ENCODE measurements at regions not wholly inside any gene's neighbourhood (a gene's known extent, or its start where the extent isn't known, plus 50 kb on each side); places are given as distances from the start of the nearest gene placed in this dataset.
"Not testable (repeated sequence)": the region's sequence is repeated elsewhere in the genome, so short reads cannot be mapped to it uniquely, and the experiment has no call there.

DNA sequence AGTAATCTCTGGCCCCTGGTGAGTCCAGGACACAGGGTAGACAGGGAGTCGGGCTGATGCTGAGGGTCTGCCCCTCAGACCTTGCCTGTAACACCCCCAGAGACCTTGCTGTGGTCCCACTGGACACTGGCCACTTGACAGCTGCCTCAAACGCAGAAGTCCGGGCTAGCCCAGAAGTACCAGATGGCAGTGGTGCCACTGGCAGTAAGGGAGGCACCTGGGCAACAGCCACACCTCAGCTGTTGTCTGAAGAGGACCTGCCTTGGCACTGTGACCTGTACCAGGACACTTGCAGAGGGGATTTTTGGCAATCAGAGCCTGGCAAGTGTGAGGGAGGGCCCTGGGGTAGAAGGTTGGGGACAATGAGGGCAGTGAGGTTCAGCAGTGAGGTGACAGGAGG, 63.3 kb upstream of the UXT start:
- Histone ChIP-seq H3K27me3 (ENCODE audit: control insufficient read depth, insufficient read depth, low read length) (no peaks in the 10 kb centered on the region), H3K4me3 (replicated peaks in 1 of 4; ENCODE audit: control extremely low read depth in 1 of 4, insufficient read depth in 1 of 4, low read depth in 3 of 4, low read length in 4 of 4) (no peak overlapping the region), H3K9ac (ENCODE audit: insufficient read depth, low read length) (no peak overlapping the region), H4K20me1 (ENCODE audit: control insufficient read depth, extremely low read depth, insufficient read depth, low read length) (no peaks in the 10 kb centered on the region), H3K4me2 (ENCODE audit: extremely low read depth, insufficient read depth, low read length) (no peak overlapping the region), H3K27ac (ENCODE audit: insufficient read depth, low read length) (no peak overlapping the region), H3K79me2 (ENCODE audit: control insufficient read depth, insufficient read depth, low read length) (no peaks in the 10 kb centered on the region), H3K4me1 (ENCODE audit: control insufficient read depth, extremely low read depth, insufficient read depth, low read length) (no peaks in the 10 kb centered on the region), H2AFZ (ENCODE audit: low read length) (no peak overlapping the region), H3K9me3 (ENCODE audit: control insufficient read depth, insufficient read depth, low read depth, low read length) (no peaks in the 10 kb centered on the region), H3K36me3 (ENCODE audit: control insufficient read depth, insufficient read depth, low read length) (no peaks in the 10 kb centered on the region)
- TF ChIP-seq EZH2 (IDR thresholded peaks at IDR 0.05; ENCODE audit: low read length, missing control alignments) = no peak
- no peak for TF ChIP-seq CTCF (conservative IDR thresholded peaks at IDR 0.05 in 1 of 2, IDR thresholded peaks at IDR 0.05 in 1 of 2; ENCODE audit: low read depth in 1 of 2, low read length in 2 of 2)
- no peak for DNase-seq (ENCODE audit: low read depth in 2 of 2)

- not testable (repeated sequence) for H3K36me3 ChIP-seq (ENCODE audit: control insufficient read depth, insufficient read depth, low read length); H3K27me3 ChIP-seq (ENCODE audit: control insufficient read depth, insufficient read depth, low read length); H3K9me3 ChIP-seq (ENCODE audit: control insufficient read depth, insufficient read depth, low read depth, low read length); H3K4me2 ChIP-seq (ENCODE audit: extremely low read depth, insufficient read depth, low read length); H3K4me1 ChIP-seq (ENCODE audit: control insufficient read depth, extremely low read depth, insufficient read depth, low read length); H3K4me3 ChIP-seq (replicated peaks in 1 of 4; ENCODE audit: control extremely low read depth in 1 of 4, insufficient read depth in 1 of 4, low read depth in 3 of 4, low read length in 4 of 4); H4K20me1 ChIP-seq (ENCODE audit: control insufficient read depth, extremely low read depth, insufficient read depth, low read length); H3K9ac ChIP-seq (ENCODE audit: insufficient read depth, low read length); H2AFZ ChIP-seq (ENCODE audit: low read length); H3K79me2 ChIP-seq (ENCODE audit: control insufficient read depth, insufficient read depth, low read length); H3K27ac ChIP-seq (ENCODE audit: insufficient read depth, low read length); DNase-seq (ENCODE audit: low read depth in 2 of 2)
These were observed 56.1 kb upstream of the UXT start for GRCh38 chrX:47715078-47715477.

GRCh38 chrX:47712675-47713074, 53.7 kb upstream of the UXT start:
- not testable (repeated sequence) for H4K20me1 ChIP-seq (ENCODE audit: control insufficient read depth, extremely low read depth, insufficient read depth, low read length); DNase-seq (ENCODE audit: low read depth in 2 of 2); H3K4me3 ChIP-seq (replicated peaks in 1 of 4; ENCODE audit: control extremely low read depth in 1 of 4, insufficient read depth in 1 of 4, low read depth in 3 of 4, low read length in 4 of 4); H2AFZ ChIP-seq (ENCODE audit: low read length); H3K27me3 ChIP-seq (ENCODE audit: control insufficient read depth, insufficient read depth, low read length); H3K4me1 ChIP-seq (ENCODE audit: control insufficient read depth, extremely low read depth, insufficient read depth, low read length); H3K79me2 ChIP-seq (ENCODE audit: control insufficient read depth, insufficient read depth, low read length); H3K4me2 ChIP-seq (ENCODE audit: extremely low read depth, insufficient read depth, low read length); H3K27ac ChIP-seq (ENCODE audit: insufficient read depth, low read length); H3K9ac ChIP-seq (ENCODE audit: insufficient read depth, low read length); H3K36me3 ChIP-seq (ENCODE audit: control insufficient read depth, insufficient read depth, low read length); H3K9me3 ChIP-seq (ENCODE audit: control insufficient read depth, insufficient read depth, low read depth, low read length)

- no peak for TF ChIP-seq CTCF (conservative IDR thresholded peaks at IDR 0.05 in 1 of 2, IDR thresholded peaks at IDR 0.05 in 1 of 2; ENCODE audit: low read depth in 1 of 2, low read length in 2 of 2)
- no peak overlapping the region for H3K27ac ChIP-seq (ENCODE audit: insufficient read depth, low read length)
- no peak overlapping the region for H3K9ac ChIP-seq (ENCODE audit: insufficient read depth, low read length)
- no peak overlapping the region for H3K4me2 ChIP-seq (ENCODE audit: extremely low read depth, insufficient read depth, low read length)
- no peaks in the 10 kb centered on the region for H4K20me1 ChIP-seq (ENCODE audit: control insufficient read depth, extremely low read depth, insufficient read depth, low read length)
- no peaks in the 10 kb centered on the region for H3K79me2 ChIP-seq (ENCODE audit: control insufficient read depth, insufficient read depth, low read length)
- H3K4me3 ChIP-seq (replicated peaks in 1 of 4; ENCODE audit: control extremely low read depth in 1 of 4, insufficient read depth in 1 of 4, low read depth in 3 of 4, low read length in 4 of 4) = no peak overlapping the region
- H2AFZ ChIP-seq (ENCODE audit: low read length) = no peak overlapping the region
- no peaks in the 10 kb centered on the region for H3K36me3 ChIP-seq (ENCODE audit: control insufficient read depth, insufficient read depth, low read length)
- H3K4me1 ChIP-seq (ENCODE audit: control insufficient read depth, extremely low read depth, insufficient read depth, low read length) = no peaks in the 10 kb centered on the region
- no peaks in the 10 kb centered on the region for H3K27me3 ChIP-seq (ENCODE audit: control insufficient read depth, insufficient read depth, low read length)
- H3K9me3 ChIP-seq (ENCODE audit: control insufficient read depth, insufficient read depth, low read depth, low read length) = no peaks in the 10 kb centered on the region
- no peak for DNase-seq (ENCODE audit: low read depth in 2 of 2)
These were observed 51.3 kb upstream of the UXT start for GRCh38 chrX:47710252-47710651.
